ENCODE measurements at regions not wholly inside any gene's neighbourhood (a gene's known extent, or its start where the extent isn't known, plus 50 kb on each side); places are given as distances from the start of the nearest gene placed in this dataset.

DNA sequence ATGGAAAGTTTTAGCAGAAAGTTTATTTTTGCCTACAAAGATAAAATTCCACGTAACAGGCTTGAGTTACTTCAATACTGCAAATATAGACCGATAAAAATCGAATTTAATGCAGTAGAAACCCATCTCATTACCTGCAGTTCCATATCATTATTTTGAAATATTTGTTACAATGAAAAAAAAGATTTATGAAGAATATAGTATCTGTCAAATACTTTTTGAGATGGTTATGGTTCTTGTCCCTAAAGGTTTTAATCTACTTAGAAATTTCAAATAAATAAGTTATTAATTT lies 273.5 kb downstream of the ADAMTS20 start:
- FAIRE-seq, result no peak
- ChIA-PET POLR2A (no interaction called here), RAD21 (ENCODE audit: unreplicated experiment) (no interaction called here), CTCF (interaction anchor here (1.4 to 2.7 kb wide), 3 partner anchors 59 to 796 kb away, joined by 4 to 10 read pairs (median 5); no protein-coding TSS in a partner anchor), SMC1A (ENCODE audit: uncharacterized antibody, unreplicated experiment) (interaction anchor here (0.5 to 6.4 kb wide), 7 partner anchors 8 to 807 kb away, joined by 3 to 49 read pairs (median 4); no protein-coding TSS in a partner anchor)
- ATAC-seq, result no peak
- no peak overlapping the region for H3K4me3 ChIP-seq
- H2AFZ ChIP-seq (ENCODE audit: control insufficient read depth, low read depth, low read length), result no peak overlapping the region
- H3K79me2 ChIP-seq (ENCODE audit: control insufficient read depth, insufficient read depth, low read length), result no peaks in the 10 kb centered on the region
- H3K9me3 ChIP-seq (replicated peaks; ENCODE audit: control insufficient read depth, insufficient read depth, low read length), result no peaks in the 10 kb centered on the region
- intact Hi-C loops (cut with micrococcal nuclease; ENCODE audit: unreplicated experiment) (loop anchor here (2.0 to 5.0 kb wide), 2 partner anchors 59 to 68 kb away; no protein-coding TSS in a partner anchor), in situ Hi-C loops (cut with MboI) (loop anchor here (10.0 kb wide), 1 partner anchor 794 kb away; no protein-coding TSS in a partner anchor)
- WGBS (ENCODE audit: insufficient coverage, insufficient replicate concordance, low lambda C conversion rate, missing lambda C conversion rate), result 3% methylated on average over 3 of the region's 3 CpGs
- H3K36me3 ChIP-seq (ENCODE audit: control insufficient read depth in 2 of 2, insufficient read depth in 2 of 2, low read length in 1 of 2), result no peaks in the 10 kb centered on the region
- H4K20me1 ChIP-seq (ENCODE audit: control insufficient read depth, insufficient read depth), result no peaks in the 10 kb centered on the region
- BruUV-seq (replicated peaks), result no TSS peak
- peak overlapping the region; percentile 13; the same call in 1 of the 2 replicates for H3K4me2 ChIP-seq (ENCODE audit: control insufficient read depth, insufficient read depth)
- no peak for DNase-seq (ENCODE audit: low read depth, low spot score)
- no peak overlapping the region for H3K27ac ChIP-seq (ENCODE audit: control insufficient read depth, insufficient read depth)
- H3K27me3 ChIP-seq (replicated peaks in 1 of 2; ENCODE audit: control insufficient read depth in 2 of 2, insufficient read depth in 2 of 2, low read length in 1 of 2), result no peaks in the 10 kb centered on the region
- H3K9ac ChIP-seq (ENCODE audit: control insufficient read depth, insufficient read depth, low read length), result no peak overlapping the region
- H3K4me1 ChIP-seq (ENCODE audit: control insufficient read depth, insufficient read depth, low read length), result peaks cover 3% of the 10 kb centered on the region; the same call in 1 of the 2 replicates
- TF ChIP-seq REST (IDR thresholded peaks at IDR 0.05; ENCODE audit: low read depth, low read length) (no peak), MTA3 (IDR thresholded peaks at IDR 0.05; ENCODE audit: borderline replicate concordance, low read length) (no peak), YBX1 (IDR thresholded peaks at IDR 0.05) (no peak), MEF2A (IDR thresholded peaks at IDR 0.05; ENCODE audit: insufficient read depth, low read depth, low read length) (peak; percentile 94), LARP7 (IDR thresholded peaks at IDR 0.05) (no peak), HDGF (IDR thresholded peaks at IDR 0.05) (no peak), SMAD1 (IDR thresholded peaks at IDR 0.05; ENCODE audit: low read depth, partially characterized antibody) (no peak), JUNB (IDR thresholded peaks at IDR 0.05) (no peak; the same call in 1 of the 2 replicates), EED (IDR thresholded peaks at IDR 0.05; ENCODE audit: low read depth) (no peak), NFXL1 (IDR thresholded peaks at IDR 0.05; ENCODE audit: borderline replicate concordance) (no peak), IKZF2 (IDR thresholded peaks at IDR 0.05) (no peak), POLR2AphosphoS5 (IDR thresholded peaks at IDR 0.05; ENCODE audit: low read length) (no peak), ZNF24 (IDR thresholded peaks at IDR 0.05) (0 out of 2 replicates have a peak, but pooled peaks have one; percentile 16), SP1 (IDR thresholded peaks at IDR 0.05; ENCODE audit: low read depth, low read length) (no peak), TAF1 (IDR thresholded peaks at IDR 0.05; ENCODE audit: borderline replicate concordance, low read depth, low read length) (no peak)
- TF ChIP-seq, protein P1, sequence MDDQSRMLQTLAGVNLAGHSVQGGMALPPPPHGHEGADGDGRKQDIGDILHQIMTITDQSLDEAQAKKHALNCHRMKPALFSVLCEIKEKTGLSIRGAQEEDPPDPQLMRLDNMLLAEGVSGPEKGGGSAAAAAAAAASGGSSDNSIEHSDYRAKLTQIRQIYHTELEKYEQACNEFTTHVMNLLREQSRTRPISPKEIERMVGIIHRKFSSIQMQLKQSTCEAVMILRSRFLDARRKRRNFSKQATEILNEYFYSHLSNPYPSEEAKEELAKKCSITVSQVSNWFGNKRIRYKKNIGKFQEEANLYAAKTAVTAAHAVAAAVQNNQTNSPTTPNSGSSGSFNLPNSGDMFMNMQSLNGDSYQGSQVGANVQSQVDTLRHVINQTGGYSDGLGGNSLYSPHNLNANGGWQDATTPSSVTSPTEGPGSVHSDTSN (IDR thresholded peaks at IDR 0.05; ENCODE audit: insufficient replicate concordance, low read depth, low read length), result no peak
- TF ChIP-seq, protein P2, sequence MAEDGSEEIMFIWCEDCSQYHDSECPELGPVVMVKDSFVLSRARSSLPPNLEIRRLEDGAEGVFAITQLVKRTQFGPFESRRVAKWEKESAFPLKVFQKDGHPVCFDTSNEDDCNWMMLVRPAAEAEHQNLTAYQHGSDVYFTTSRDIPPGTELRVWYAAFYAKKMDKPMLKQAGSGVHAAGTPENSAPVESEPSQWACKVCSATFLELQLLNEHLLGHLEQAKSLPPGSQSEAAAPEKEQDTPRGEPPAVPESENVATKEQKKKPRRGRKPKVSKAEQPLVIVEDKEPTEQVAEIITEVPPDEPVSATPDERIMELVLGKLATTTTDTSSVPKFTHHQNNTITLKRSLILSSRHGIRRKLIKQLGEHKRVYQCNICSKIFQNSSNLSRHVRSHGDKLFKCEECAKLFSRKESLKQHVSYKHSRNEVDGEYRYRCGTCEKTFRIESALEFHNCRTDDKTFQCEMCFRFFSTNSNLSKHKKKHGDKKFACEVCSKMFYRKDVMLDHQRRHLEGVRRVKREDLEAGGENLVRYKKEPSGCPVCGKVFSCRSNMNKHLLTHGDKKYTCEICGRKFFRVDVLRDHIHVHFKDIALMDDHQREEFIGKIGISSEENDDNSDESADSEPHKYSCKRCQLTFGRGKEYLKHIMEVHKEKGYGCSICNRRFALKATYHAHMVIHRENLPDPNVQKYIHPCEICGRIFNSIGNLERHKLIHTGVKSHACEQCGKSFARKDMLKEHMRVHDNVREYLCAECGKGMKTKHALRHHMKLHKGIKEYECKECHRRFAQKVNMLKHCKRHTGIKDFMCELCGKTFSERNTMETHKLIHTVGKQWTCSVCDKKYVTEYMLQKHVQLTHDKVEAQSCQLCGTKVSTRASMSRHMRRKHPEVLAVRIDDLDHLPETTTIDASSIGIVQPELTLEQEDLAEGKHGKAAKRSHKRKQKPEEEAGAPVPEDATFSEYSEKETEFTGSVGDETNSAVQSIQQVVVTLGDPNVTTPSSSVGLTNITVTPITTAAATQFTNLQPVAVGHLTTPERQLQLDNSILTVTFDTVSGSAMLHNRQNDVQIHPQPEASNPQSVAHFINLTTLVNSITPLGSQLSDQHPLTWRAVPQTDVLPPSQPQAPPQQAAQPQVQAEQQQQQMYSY (CRISPR knock-in tag; IDR thresholded peaks at IDR 0.05), result no peak

Measured in GM12878 (cell line).